K562 (cell line): ENCODE measurements at regions not wholly inside any gene's neighbourhood (a gene's known extent, or its start where the extent isn't known, plus 50 kb on each side); places are given as distances from the start of the nearest gene placed in this dataset.

Source experiments
- ATAC-seq: fragments of 200-7000 bp; cut with Tn5 transposase; 3 replicates; pipeline ENCODE4 v1.9.1; 2020; ENCODE audit warnings: moderate library complexity
- BruUV-seq: library from RNA; stranded (reverse); fragments of 400-500 nt; replicated peaks from 2 replicates; lab custom pipeline; 2021; lab: Mats Ljungman, UMichigan
- CTCF ChIA-PET: fragments of 300-600 bp; formaldehyde crosslinking; extraction: SDS; loops from one replicate; lab custom pipeline; 2021; ENCODE audit warnings: low intra/inter-chr PET ratio; lab: Yijun Ruan, JAX
- POLR2A ChIA-PET: fragments of 300-600, 350-650 bp; sonication (Branson Sonifier 250); formaldehyde crosslinking; extraction: SDS; loops from one replicate; lab custom pipeline; 2021; ENCODE audit warnings: antibody characterized with exemption, inconsistent platforms; lab: Yijun Ruan, JAX
- DNase-seq, 4 experiments: peaks; one replicate each; pipeline versions ENCODE4 v3.0.0 to v3.0.0-alpha.2; 2011 to 2018; ENCODE audit warnings: low spot score in 3 of 4, mixed read lengths in 3 of 4; ENCODE audit errors: extremely low read depth in 1 of 4
- FAIRE-seq: peaks from 2 replicates; lab custom pipeline; 2011; peaks lifted over from hg19 to GRCh38; lab: Jason Lieb, UNC
- H2AFZ ChIP-seq: 2 replicates; pipeline ENCODE4 v1.6.0; 2011; ENCODE audit warnings: low read depth, low read length, control low read depth, inconsistent platforms
- H3K27ac ChIP-seq: fragments of 200-600 bp; 3 replicates; pipeline ENCODE4 v1.8.0; 2011; ENCODE audit warnings: low read depth, mild to moderate bottlenecking, control low read depth, inconsistent platforms, low read length, moderate library complexity, mixed read lengths; ENCODE audit errors: extremely low read depth
- H3K27me3 ChIP-seq, 2 experiments: fragments of 300-600 bp in 1 of 2; 2 replicates in 1 of 2; 3 replicates in 1 of 2; pipeline versions ENCODE4 v1.6.0 to v1.8.0; 2011; ENCODE audit warnings: inconsistent platforms in 2 of 2, low read length in 2 of 2, mild to moderate bottlenecking in 1 of 2, mixed read lengths in 1 of 2, moderate library complexity in 1 of 2; ENCODE audit not compliant: control insufficient read depth in 2 of 2, insufficient read depth in 2 of 2
- H3K36me3 ChIP-seq: fragments of 300-600 bp; 3 replicates; pipeline ENCODE4 v1.8.0; 2011; ENCODE audit warnings: mild to moderate bottlenecking, low read length, inconsistent platforms; ENCODE audit not compliant: control insufficient read depth, insufficient read depth
- H3K4me1 ChIP-seq, 2 experiments: fragments of 200-600 bp in 1 of 2; replicated peaks in 1 of 2; 2 replicates in 1 of 2; 3 replicates in 1 of 2; pipeline versions ENCODE4 v1.5.1 to v1.8.0; 2011; ENCODE audit warnings: inconsistent platforms in 2 of 2, low read length in 2 of 2, mild to moderate bottlenecking in 1 of 2, mixed read lengths in 1 of 2, moderate library complexity in 1 of 2; ENCODE audit not compliant: control insufficient read depth in 2 of 2, insufficient read depth in 2 of 2
- H3K4me2 ChIP-seq: 2 replicates; pipeline ENCODE4 v1.6.1; 2011; ENCODE audit warnings: low read length, control low read depth, inconsistent platforms, mixed read lengths; ENCODE audit not compliant: insufficient read depth
- H3K4me3 ChIP-seq: fragments of 200-600 bp; sonication (generic), shearing (Covaris generic); 2 replicates; pipeline ENCODE4 v1.5.1; 2016; ENCODE audit warnings: control low read depth, inconsistent platforms
- H3K79me2 ChIP-seq: fragments of 200-600 bp; 3 replicates; pipeline ENCODE4 v1.8.0; 2011; ENCODE audit warnings: low read length, inconsistent platforms; ENCODE audit not compliant: control insufficient read depth, insufficient read depth
- H3K9ac ChIP-seq, 2 experiments: 2 replicates each; pipeline versions ENCODE4 v1.6.0 to v1.6.1; 2011; ENCODE audit warnings: low read depth in 2 of 2, low read length in 2 of 2, control low read depth in 1 of 2, inconsistent platforms in 1 of 2, mild to moderate bottlenecking in 1 of 2, mixed read lengths in 1 of 2; ENCODE audit not compliant: insufficient read depth in 1 of 2
- H3K9me1 ChIP-seq: one replicate; pipeline ENCODE4 v1.6.0; 2011; ENCODE audit warnings: inconsistent platforms, mild to moderate bottlenecking, low read length, moderate library complexity; ENCODE audit not compliant: control insufficient read depth, insufficient read depth
- H3K9me3 ChIP-seq: replicated peaks from 2 replicates; pipeline ENCODE4 v1.5.1; 2011; ENCODE audit warnings: low read depth, low read length, inconsistent platforms; ENCODE audit not compliant: control insufficient read depth, insufficient read depth
- H4K20me1 ChIP-seq: replicated peaks from 2 replicates; pipeline ENCODE4 v1.6.1; 2011; ENCODE audit warnings: low read length, inconsistent platforms, mixed read lengths; ENCODE audit not compliant: control insufficient read depth, insufficient read depth
- BDP1 ChIP-seq: IDR thresholded peaks from 3 replicates; pipeline ENCODE4 v1.6.1; 2011; ENCODE audit not compliant: insufficient read length, insufficient read depth
- CBX2 ChIP-seq: fragments of 200-600 bp; sonication (generic); IDR thresholded peaks from one replicate; pipeline ENCODE4 v1.6.1; 2012; ENCODE audit warnings: mild to moderate bottlenecking, low read length, inconsistent platforms; ENCODE audit not compliant: insufficient read depth, poor library complexity, severe bottlenecking
- HDAC3 ChIP-seq: fragments of 450-650 bp; IDR thresholded peaks from 2 replicates; pipeline ENCODE4 v1.6.1; 2018; ENCODE audit warnings: borderline replicate concordance, mild to moderate bottlenecking, moderate library complexity; ENCODE audit not compliant: partially characterized antibody
- MBD2 ChIP-seq: sonication (generic); IDR thresholded peaks from 2 replicates; pipeline ENCODE4 v1.6.1; 2016; ENCODE audit warnings: low read depth, borderline replicate concordance
- NFE2L1 ChIP-seq: fragments of 450-650 bp; IDR thresholded peaks from 2 replicates; pipeline ENCODE4 v1.6.1; 2016; ENCODE audit warnings: missing genetic modification characterization, low read depth, mild to moderate bottlenecking, missing compliant biosample characterization, moderate library complexity, borderline replicate concordance
- POLR3A ChIP-seq: IDR thresholded peaks from 2 replicates; pipeline ENCODE4 v1.6.1; 2011; ENCODE audit warnings: borderline replicate concordance, mild to moderate bottlenecking, moderate library complexity; ENCODE audit not compliant: insufficient read length, insufficient read depth; ENCODE audit errors: extremely low read depth
- RBBP5 ChIP-seq: fragments of 200-600 bp; sonication (generic); IDR thresholded peaks from 2 replicates; pipeline ENCODE4 v1.6.1; 2012; ENCODE audit warnings: borderline replicate concordance, mild to moderate bottlenecking, low read length, control low read depth, inconsistent platforms; ENCODE audit not compliant: insufficient read depth, poor library complexity, severe bottlenecking
- SIX5 ChIP-seq, 2 experiments: IDR thresholded peaks; 2 replicates each; pipeline ENCODE4 v1.6.1; 2011; ENCODE audit warnings: low read length in 2 of 2, borderline replicate concordance in 1 of 2, low read depth in 1 of 2, mild to moderate bottlenecking in 1 of 2, moderate library complexity in 1 of 2; ENCODE audit not compliant: insufficient read depth in 1 of 2
- ZBTB1 ChIP-seq: sonication (generic); formaldehyde crosslinking; IDR thresholded peaks from 2 replicates; pipeline ENCODE4 v1.8.1; 2023; ENCODE audit warnings: missing genetic modification reagents, low read depth, mild to moderate bottlenecking, borderline replicate concordance
- ZNF507 ChIP-seq: conservative IDR thresholded peaks from 2 replicates; pipeline ENCODE4 v1.6.1; 2017; ENCODE audit warnings: missing genetic modification characterization, missing compliant biosample characterization
- ZNF57 ChIP-seq: fragments of 450-650 bp; formaldehyde crosslinking; IDR thresholded peaks from 2 replicates; pipeline ENCODE4 v1.4.0; 2020; ENCODE audit warnings: mild to moderate bottlenecking, moderate library complexity
- WGBS: fragments of 100-300 bp; shearing (Covaris generic); methylation state at CpG from one replicate; pipeline ENCODE4 v1.1.6; 2016; ENCODE audit warnings: low coverage, mixed read lengths; ENCODE audit not compliant: insufficient coverage; ENCODE audit errors: missing lambda C conversion rate; 5-methylcytosine and 5-hydroxymethylcytosine counted together
- in situ Hi-C: fragments of 300-500 bp; cut with MboI; formaldehyde crosslinking; loops from 4 replicates; pipeline ENCODE4 v1.15.0; 2018; ENCODE audit warnings: inconsistent platforms, mixed read lengths
- intact Hi-C: fragments of 100-400 bp; cut with micrococcal nuclease; formaldehyde crosslinking; loops from 2 replicates; pipeline ENCODE4 v1.14.2; 2022
- TF ChIP-seq, protein P1 (sequence below): fragments of 250-450 bp; sonication (Bioruptor Pico); IDR thresholded peaks from 2 replicates; pipeline ENCODE4 v1.9.0; 2021; ENCODE audit warnings: mild to moderate bottlenecking
- TF ChIP-seq, protein P2 (sequence below): IDR thresholded peaks from 2 replicates; pipeline ENCODE4 v1.6.1; 2011; ENCODE audit not compliant: insufficient read length; ENCODE audit errors: extremely low read depth
- TF ChIP-seq, protein P3 (sequence below), 2 experiments: fragments of 250-450 bp in 1 of 2; fragments of 450-650 bp in 1 of 2; sonication (Bioruptor Pico) in 1 of 2; IDR thresholded peaks; 2 replicates each; pipeline versions ENCODE4 v1.6.1 to v1.8.0; 2016 to 2021; ENCODE audit warnings: mild to moderate bottlenecking in 2 of 2, moderate library complexity in 2 of 2, missing compliant biosample characterization in 1 of 2, missing genetic modification characterization in 1 of 2

DNA sequence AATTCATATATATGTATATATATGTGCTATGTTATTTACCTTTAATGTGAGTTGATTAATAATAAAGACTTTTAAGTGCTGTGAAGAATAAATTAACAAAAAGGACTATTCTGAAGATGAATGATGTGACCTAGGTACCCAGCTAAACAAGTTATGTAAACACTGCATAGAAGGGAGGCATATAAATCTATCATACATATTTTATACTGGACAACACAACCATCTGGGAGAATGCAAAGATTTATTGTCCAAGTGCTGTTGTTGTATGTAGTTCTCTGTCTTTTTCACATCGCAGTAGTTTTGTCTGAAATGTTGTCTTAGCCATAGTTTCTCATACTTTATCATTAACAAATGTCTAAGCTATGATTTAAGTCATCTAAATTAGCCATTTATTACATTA lies 337.6 kb downstream of the PCDH18 start:
- Histone ChIP-seq H4K20me1 (no peaks in the 10 kb centered on the region), H3K27me3 (no peaks in the 10 kb centered on the region), H3K4me2 (no peak overlapping the region), H3K4me3 (no peak overlapping the region), H3K27ac (no peak overlapping the region), H2AFZ (no peak overlapping the region), H3K9me1 (no peaks in the 10 kb centered on the region), H3K9ac (no peak overlapping the region), H3K36me3 (no peaks in the 10 kb centered on the region), H3K4me1 (no peaks in the 10 kb centered on the region), H3K9me3 (0 out of 2 replicates have a peak, but pooled peaks cover 1% of the 10 kb centered on the region), H3K79me2 (no peaks in the 10 kb centered on the region)
- ChIA-PET CTCF (no interaction called here), POLR2A (no interaction called here)
- FAIRE-seq (no peak), DNase-seq (no peak), ATAC-seq (no peak)
- BruUV-seq, result no TSS peak
- 0% methylated on average over 1 of the region's 1 CpG for WGBS
- in situ Hi-C loops (no loop called here), intact Hi-C loops (no loop called here)
- TF ChIP-seq, protein P1, sequence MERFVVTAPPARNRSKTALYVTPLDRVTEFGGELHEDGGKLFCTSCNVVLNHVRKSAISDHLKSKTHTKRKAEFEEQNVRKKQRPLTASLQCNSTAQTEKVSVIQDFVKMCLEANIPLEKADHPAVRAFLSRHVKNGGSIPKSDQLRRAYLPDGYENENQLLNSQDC, result no peak

DNA sequence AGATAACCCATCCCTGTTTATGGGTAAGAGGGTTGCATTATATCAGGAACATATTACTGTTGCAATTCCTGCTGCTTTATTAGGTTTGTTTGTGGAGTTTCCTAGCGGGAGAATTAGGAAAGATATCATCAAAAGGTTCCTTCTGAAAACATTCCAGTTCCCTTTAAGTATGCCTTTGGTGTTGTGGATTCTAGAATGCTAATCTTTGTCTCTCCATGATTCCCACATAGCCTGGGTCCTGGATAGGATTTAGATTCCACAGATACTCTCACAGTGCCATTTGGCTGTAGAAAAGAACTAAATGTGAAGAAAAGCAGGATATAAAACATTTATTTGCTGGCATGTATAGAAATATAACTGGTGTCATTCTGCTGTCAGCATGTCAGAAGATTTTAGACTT lies 338.7 kb downstream of the PCDH18 start:
- H3K79me2 ChIP-seq, result no peaks in the 10 kb centered on the region
- H3K9me1 ChIP-seq, result no peaks in the 10 kb centered on the region
- ChIA-PET POLR2A (no interaction called here), CTCF (no interaction called here)
- DNase-seq, result no peak
- 0 out of 2 replicates have a peak, but pooled peaks cover 2% of the 10 kb centered on the region for H3K9me3 ChIP-seq
- H3K4me2 ChIP-seq, result no peak overlapping the region
- ATAC-seq, result no peak
- no peaks in the 10 kb centered on the region for H3K4me1 ChIP-seq
- no peaks in the 10 kb centered on the region for H4K20me1 ChIP-seq
- intact Hi-C loops, result no loop called here
- no peak overlapping the region for H2AFZ ChIP-seq
- WGBS, result 5% methylated on average over 1 of the region's 1 CpG
- no peak for FAIRE-seq
- no peak overlapping the region for H3K27ac ChIP-seq
- no peak overlapping the region for H3K4me3 ChIP-seq
- in situ Hi-C loops, result no loop called here
- no TSS peak for BruUV-seq
- no peaks in the 10 kb centered on the region for H3K27me3 ChIP-seq
- no peaks in the 10 kb centered on the region for H3K36me3 ChIP-seq
- H3K9ac ChIP-seq, result no peak overlapping the region
- no peak for TF ChIP-seq POLR3A
- TF ChIP-seq BDP1, result no peak
- no peak for TF ChIP-seq CBX2
- no peak for TF ChIP-seq ZNF507
- no peak for TF ChIP-seq RBBP5
- TF ChIP-seq, protein P2, sequence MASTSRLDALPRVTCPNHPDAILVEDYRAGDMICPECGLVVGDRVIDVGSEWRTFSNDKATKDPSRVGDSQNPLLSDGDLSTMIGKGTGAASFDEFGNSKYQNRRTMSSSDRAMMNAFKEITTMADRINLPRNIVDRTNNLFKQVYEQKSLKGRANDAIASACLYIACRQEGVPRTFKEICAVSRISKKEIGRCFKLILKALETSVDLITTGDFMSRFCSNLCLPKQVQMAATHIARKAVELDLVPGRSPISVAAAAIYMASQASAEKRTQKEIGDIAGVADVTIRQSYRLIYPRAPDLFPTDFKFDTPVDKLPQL, result no peak
- TF ChIP-seq ZBTB1 (CRISPR knock-in tag), result no peak
- TF ChIP-seq, protein P3, sequence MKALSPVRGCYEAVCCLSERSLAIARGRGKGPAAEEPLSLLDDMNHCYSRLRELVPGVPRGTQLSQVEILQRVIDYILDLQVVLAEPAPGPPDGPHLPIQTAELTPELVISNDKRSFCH (CRISPR knock-in tag; IDR thresholded peaks at IDR 0.05), result no peak
- TF ChIP-seq, protein P3 (tag; IDR thresholded peaks at IDR 0.05), result no peak
- no peak for TF ChIP-seq NFE2L1 (tag)
- no peak for TF ChIP-seq SIX5 (IDR thresholded peaks at IDR 0.05; ENCODE audit: borderline replicate concordance in 1 of 2, insufficient read depth in 1 of 2, low read depth in 1 of 2, low read length in 2 of 2)
- no peak for TF ChIP-seq HDAC3
- no peak for TF ChIP-seq MBD2
- TF ChIP-seq ZNF57 (CRISPR knock-in tag), result no peak
